GM12878 (cell line): ENCODE measurements at regions not wholly inside any gene's neighbourhood (a gene's known extent, or its start where the extent isn't known, plus 50 kb on each side); places are given as distances from the start of the nearest gene placed in this dataset.

Source experiments
- ATAC-seq: fragments of 200-7000 bp; cut with Tn5 transposase; 3 replicates; pipeline ENCODE4 v1.9.1; 2020; ENCODE audit warnings: mild to moderate bottlenecking, moderate library complexity
- BruUV-seq: library from RNA; stranded (reverse); fragments of 400-500 nt; replicated peaks from 2 replicates; lab custom pipeline; 2021; lab: Mats Ljungman, UMichigan
- CTCF ChIA-PET: fragments of 300-600 bp; sonication (Branson Sonifier 250); formaldehyde crosslinking; extraction: SDS; loops from one replicate; lab custom pipeline; 2021; ENCODE audit warnings: inconsistent platforms; lab: Yijun Ruan, JAX
- POLR2A ChIA-PET: fragments of 350-600 bp; formaldehyde crosslinking; extraction: SDS; loops from one replicate; lab custom pipeline; 2021; ENCODE audit warnings: inconsistent platforms; lab: Charles Lee
- RAD21 ChIA-PET: fragments of 300-600 bp; sonication (Branson Sonifier 250); formaldehyde crosslinking; loops from one replicate; lab custom pipeline; 2023; ENCODE audit warnings: antibody characterized with exemption; ENCODE audit not compliant: unreplicated experiment; lab: Charles Lee
- SMC1A ChIA-PET: fragments of 300-600 bp; sonication (Branson Sonifier 250); formaldehyde crosslinking; loops from one replicate; lab custom pipeline; 2023; ENCODE audit not compliant: unreplicated experiment, uncharacterized antibody; lab: Charles Lee
- DNase-seq: peaks from one replicate; pipeline ENCODE4 v3.0.0-alpha.2; 2011; ENCODE audit warnings: low read depth, low spot score
- FAIRE-seq: peaks from 3 replicates; lab custom pipeline; 2011; peaks lifted over from hg19 to GRCh38; lab: Jason Lieb, UNC
- H2AFZ ChIP-seq: 2 replicates; pipeline ENCODE4 v1.6.0; 2011; ENCODE audit warnings: low read depth, low read length, control low read depth; ENCODE audit not compliant: control insufficient read depth
- H3K27ac ChIP-seq: 2 replicates; pipeline ENCODE4 v1.5.1; 2011; ENCODE audit warnings: control low read depth; ENCODE audit not compliant: control insufficient read depth, insufficient read depth
- H3K27me3 ChIP-seq, 2 experiments: replicated peaks in 1 of 2; 2 replicates each; pipeline versions ENCODE4 v1.6.0 to v1.6.1; 2011; ENCODE audit warnings: low read length in 1 of 2; ENCODE audit not compliant: control insufficient read depth in 2 of 2, insufficient read depth in 2 of 2
- H3K36me3 ChIP-seq, 2 experiments: 2 replicates each; pipeline ENCODE4 v1.5.1; 2011; ENCODE audit warnings: low read length in 1 of 2; ENCODE audit not compliant: control insufficient read depth in 2 of 2, insufficient read depth in 2 of 2
- H3K4me1 ChIP-seq: 2 replicates; pipeline ENCODE4 v1.6.1; 2011; ENCODE audit warnings: mild to moderate bottlenecking, low read length, moderate library complexity, mixed read lengths; ENCODE audit not compliant: control insufficient read depth, insufficient read depth
- H3K4me2 ChIP-seq: 2 replicates; pipeline ENCODE4 v1.6.0; 2011; ENCODE audit warnings: control low read depth; ENCODE audit not compliant: control insufficient read depth, insufficient read depth
- H3K4me3 ChIP-seq: fragments of 200-600 bp; sonication (generic); 2 replicates; pipeline ENCODE4 v1.5.1; 2016
- H3K79me2 ChIP-seq: 2 replicates; pipeline ENCODE4 v1.6.0; 2011; ENCODE audit warnings: low read length; ENCODE audit not compliant: control insufficient read depth, insufficient read depth
- H3K9ac ChIP-seq: 2 replicates; pipeline ENCODE4 v1.8.0; 2011; ENCODE audit warnings: low read length, control low read depth, mixed read lengths; ENCODE audit not compliant: control insufficient read depth, insufficient read depth
- H3K9me3 ChIP-seq: replicated peaks from 3 replicates; pipeline ENCODE4 v1.5.1; 2011; ENCODE audit warnings: mild to moderate bottlenecking, low read length; ENCODE audit not compliant: control insufficient read depth, insufficient read depth
- H4K20me1 ChIP-seq: 2 replicates; pipeline ENCODE4 v1.6.0; 2011; ENCODE audit not compliant: control insufficient read depth, insufficient read depth
- BHLHE40 ChIP-seq, 2 experiments: fragments of 450-650 bp in 1 of 2; IDR thresholded peaks; 2 replicates each; pipeline ENCODE4 v1.6.1; 2011 to 2017; ENCODE audit warnings: low read depth in 2 of 2, borderline replicate concordance in 1 of 2, improper control_type of control experiment in 1 of 2, low read length in 1 of 2, mild to moderate bottlenecking in 1 of 2
- CBX5 ChIP-seq: sonication (generic); IDR thresholded peaks from 2 replicates; pipeline ENCODE4 v1.6.1; 2016; ENCODE audit warnings: low read depth, moderate library complexity, mild to moderate bottlenecking, inconsistent platforms
- HDAC2 ChIP-seq: fragments of 200-600 bp; sonication (generic); IDR thresholded peaks from 2 replicates; pipeline ENCODE4 v1.6.1; 2017
- PKNOX1 ChIP-seq: fragments of 450-650 bp; IDR thresholded peaks from 2 replicates; pipeline ENCODE4 v1.6.1; 2016; ENCODE audit warnings: mild to moderate bottlenecking
- WGBS: methylation state at CpG from one replicate; pipeline ENCODE4 v1.1.6; 2016; ENCODE audit warnings: low lambda C conversion rate; ENCODE audit not compliant: insufficient replicate concordance, insufficient coverage; ENCODE audit errors: missing lambda C conversion rate; 5-methylcytosine and 5-hydroxymethylcytosine counted together
- in situ Hi-C: fragments of 300-500 bp; cut with MboI; formaldehyde crosslinking; loops from 9 replicates; pipeline ENCODE4 v1.14.3; 2018; ENCODE audit warnings: mixed read lengths
- intact Hi-C: fragments of 100-400 bp; cut with micrococcal nuclease; formaldehyde crosslinking; loops from one replicate; pipeline ENCODE4 v1.14.2; 2022; ENCODE audit not compliant: unreplicated experiment

DNA sequence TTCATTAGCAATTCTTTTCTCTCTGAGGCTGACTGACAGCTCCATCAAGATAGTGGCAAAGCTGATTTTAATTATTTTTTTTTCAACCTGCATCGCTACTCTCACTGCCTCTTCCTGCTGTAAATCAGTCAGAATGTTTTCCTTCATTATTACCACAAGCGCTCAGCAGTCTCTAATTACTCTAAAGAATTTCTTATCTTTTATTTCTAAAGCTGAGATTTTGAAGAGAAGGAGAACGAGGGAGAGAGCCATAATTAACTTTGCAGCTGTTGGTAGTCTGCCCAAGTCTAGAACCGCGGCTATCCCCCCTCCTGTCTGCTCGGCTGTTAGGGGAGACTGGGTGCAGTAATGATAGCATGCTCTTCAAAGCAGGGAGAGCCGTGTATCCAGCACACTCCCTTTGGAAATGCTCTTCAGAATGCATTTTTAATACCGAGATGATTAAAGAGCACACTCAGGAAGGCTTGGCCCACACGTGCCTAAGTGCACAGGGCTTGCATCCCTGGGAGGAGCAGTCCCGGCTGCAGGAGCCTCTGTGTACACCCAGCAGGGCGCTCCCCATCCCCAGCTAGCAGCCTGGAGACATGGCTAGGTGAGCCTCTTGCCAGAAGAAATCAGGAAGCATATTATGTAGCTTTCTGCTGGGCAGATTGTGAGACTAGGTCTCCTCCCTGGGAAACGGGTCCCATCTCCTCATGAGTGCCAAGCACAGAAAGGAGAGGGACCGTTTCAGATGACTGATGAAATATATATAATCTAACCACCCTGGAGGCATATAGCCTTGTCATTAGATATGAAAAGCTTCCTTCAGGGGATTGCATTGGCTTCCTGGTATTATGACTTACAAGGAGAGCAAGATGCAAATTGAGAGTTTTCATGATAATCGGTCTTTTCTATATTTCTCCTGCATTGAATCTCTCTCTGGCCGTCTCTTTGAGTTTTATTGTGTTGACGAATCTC lies 555.2 kb downstream of the CMPK2 start:
- H3K36me3 ChIP-seq = no peaks in the 10 kb centered on the region
- H3K27ac ChIP-seq = peak overlapping the region; percentile 79
- SMC1A ChIA-PET = interaction anchor here (0.9 to 7.3 kb wide), 10 partner anchors 8 to 77 kb away, joined by 3 to 105 read pairs (median 8); no protein-coding TSS in a partner anchor
- CTCF ChIA-PET = interaction anchor here (0.7 to 4.1 kb wide), 6 partner anchors 12 to 45 kb away, joined by 3 to 16 read pairs (median 5); no protein-coding TSS in a partner anchor
- no peaks in the 10 kb centered on the region for H3K79me2 ChIP-seq
- RAD21 ChIA-PET = interaction anchor here (0.8 to 3.0 kb wide), 10 partner anchors 15 to 94 kb away, joined by 3 to 39 read pairs (median 3); no protein-coding TSS in a partner anchor
- no peak overlapping the region for H3K4me3 ChIP-seq
- peak overlapping the region; percentile 61 for H2AFZ ChIP-seq
- H3K4me2 ChIP-seq = peak overlapping the region; percentile 76
- 8% methylated on average over 16 of the region's 16 CpGs for WGBS
- H3K4me1 ChIP-seq = peaks cover 18% of the 10 kb centered on the region
- TF ChIP-seq BHLHE40 (IDR thresholded peaks at IDR 0.05; ENCODE audit: borderline replicate concordance in 1 of 2, low read depth in 2 of 2, low read length in 1 of 2) (peak in 1 of 2 experiments; percentile 35; a peak in 1 of 4 replicates), PKNOX1 (peak; percentile 91), CBX5 (0 out of 2 replicates have a peak, but pooled peaks have one; percentile 4), HDAC2 (no peak)
- FAIRE-seq (peak; percentile 13), DNase-seq (no peak), ATAC-seq (peak; percentile 60)
- peak overlapping the region; percentile 48 for H3K9ac ChIP-seq
- POLR2A ChIA-PET = interaction anchor here (1.4 kb wide), 2 partner anchors 31 to 43 kb away, joined by 3 to 7 read pairs; no protein-coding TSS in a partner anchor
- H4K20me1 ChIP-seq = no peaks in the 10 kb centered on the region
- no peaks in the 10 kb centered on the region for H3K27me3 ChIP-seq
- intact Hi-C loops = loop anchor here (2.0 kb wide), 1 partner anchor 34 kb away; no protein-coding TSS in a partner anchor
- in situ Hi-C loops = no loop called here
- BruUV-seq = no TSS peak
- H3K9me3 ChIP-seq = no peaks in the 10 kb centered on the region; the same call in 2 of the 3 replicates
